VCaP (cell line): ENCODE measurements at regions not wholly inside any gene's neighbourhood (a gene's known extent, or its start where the extent isn't known, plus 50 kb on each side); places are given as distances from the start of the nearest gene placed in this dataset.

ENCODE experiments used
- H3K27ac ChIP-seq: fragments of 450-650 bp; 2 replicates; pipeline ENCODE4 v1.5.1; 2017
- CTCF ChIP-seq: fragments of 450-650 bp; conservative IDR thresholded peaks from 2 replicates; pipeline ENCODE4 v1.5.1; 2017; ENCODE audit warnings: mild to moderate bottlenecking, moderate library complexity

- TF ChIP-seq CTCF: no peak
- H3K27ac ChIP-seq: no peak overlapping the region
Observed at GRCh38 chr3:152172460-152172859, 96.3 kb upstream of the MBNL1 start.

- no peak overlapping the region for H3K27ac ChIP-seq
- TF ChIP-seq CTCF: no peak
Observed at GRCh38 chr3:152173627-152174026, 95.1 kb upstream of the MBNL1 start.

GRCh38 chr3:152174876-152175527 lies 93.7 kb upstream of the MBNL1 start:
- H3K27ac ChIP-seq: no peak overlapping the region
- TF ChIP-seq CTCF: no peak

GRCh38 chr3:152175528-152175889 lies 93.2 kb upstream of the MBNL1 start:
- TF ChIP-seq CTCF: no peak
- H3K27ac ChIP-seq: no peak overlapping the region

- TF ChIP-seq CTCF: no peak
- H3K27ac ChIP-seq: no peak overlapping the region
Observed at GRCh38 chr3:152176241-152176640, 92.5 kb upstream of the MBNL1 start.

GRCh38 chr3:152176998-152177397 lies 91.7 kb upstream of the MBNL1 start:
- H3K27ac ChIP-seq: no peak overlapping the region
- TF ChIP-seq CTCF: no peak

- TF ChIP-seq CTCF: no peak
- H3K27ac ChIP-seq: no peak overlapping the region
Observed at GRCh38 chr3:152177757-152178156, 91.0 kb upstream of the MBNL1 start.
